Mesothelial cell of epicardium (in vitro differentiated cells): ENCODE measurements at regions not wholly inside any gene's neighbourhood (a gene's known extent, or its start where the extent isn't known, plus 50 kb on each side); places are given as distances from the start of the nearest gene placed in this dataset.
"Not testable (repeated sequence)": the region's sequence is repeated elsewhere in the genome, so short reads cannot be mapped to it uniquely, and the experiment has no call there.

ENCODE experiments used
- DNase-seq, 2 experiments: peaks; one replicate each; pipeline ENCODE4 v3.0.0; 2021; ENCODE audit warnings: low spot score in 2 of 2; ENCODE audit not compliant: unreplicated experiment in 2 of 2
- H3K27ac Mint-ChIP-seq: 2 replicates; pipeline ENCODE4 v1.8.0; 2021; ENCODE audit warnings: mixed read lengths
- H3K27me3 Mint-ChIP-seq: 2 replicates; pipeline ENCODE4 v1.8.0; 2021; ENCODE audit warnings: low read depth, mixed read lengths
- H3K36me3 Mint-ChIP-seq: 2 replicates; pipeline ENCODE4 v1.8.0; 2021; ENCODE audit warnings: mixed read lengths
- H3K4me1 Mint-ChIP-seq: 2 replicates; pipeline ENCODE4 v1.8.0; 2021; ENCODE audit warnings: mixed read lengths
- H3K4me3 Mint-ChIP-seq: 2 replicates; pipeline ENCODE4 v1.8.0; 2021; ENCODE audit warnings: mild to moderate bottlenecking, moderate library complexity, mixed read lengths
- H3K9me3 Mint-ChIP-seq: 2 replicates; pipeline ENCODE4 v1.8.0; 2021; ENCODE audit warnings: mixed read lengths
- CTCF ChIP-seq: fragments of 200-600 bp; sonication (generic); IDR thresholded peaks from one replicate; pipeline ENCODE4 v1.5.0; 2021; ENCODE audit warnings: antibody characterized with exemption; ENCODE audit not compliant: unreplicated experiment

DNA sequence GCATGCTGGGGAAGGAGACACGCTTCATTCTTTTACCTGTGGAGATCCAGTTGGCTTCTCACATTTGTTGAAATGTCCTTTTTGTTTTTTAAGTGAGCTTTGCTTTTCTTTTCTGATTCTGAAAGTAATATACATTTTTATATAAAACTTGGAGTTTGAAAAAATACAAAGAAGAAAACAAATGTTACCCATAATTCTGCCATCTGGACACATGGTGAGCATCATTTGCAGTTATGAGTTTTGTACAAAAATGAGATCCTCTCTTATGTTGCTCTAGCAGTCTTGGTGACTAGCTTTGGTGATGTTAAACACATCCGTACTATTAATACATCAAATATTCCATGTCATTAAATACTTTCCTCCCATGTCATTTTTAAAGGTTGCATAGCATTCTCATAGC lies 101.1 kb upstream of the OTOS start:
- DNase-seq: no peak
- Mint-ChIP-seq H3K27me3 (no peaks in the 10 kb centered on the region), H3K9me3 (peaks cover 5% of the 10 kb centered on the region), H3K4me1 (peaks cover 2% of the 10 kb centered on the region), H3K27ac (no peak overlapping the region), H3K4me3 (no peak overlapping the region), H3K36me3 (peaks cover 14% of the 10 kb centered on the region)
- TF ChIP-seq CTCF: no peak

GRCh38 chr2:240243049-240243448 lies 102.6 kb upstream of the OTOS start:
- not testable (repeated sequence) for DNase-seq, H3K9me3 Mint-ChIP-seq, H3K4me3 Mint-ChIP-seq, H3K27me3 Mint-ChIP-seq, H3K27ac Mint-ChIP-seq
- Mint-ChIP-seq H3K4me1 (peaks cover 12% of the 10 kb centered on the region), H3K36me3 (peaks cover 14% of the 10 kb centered on the region)

DNA sequence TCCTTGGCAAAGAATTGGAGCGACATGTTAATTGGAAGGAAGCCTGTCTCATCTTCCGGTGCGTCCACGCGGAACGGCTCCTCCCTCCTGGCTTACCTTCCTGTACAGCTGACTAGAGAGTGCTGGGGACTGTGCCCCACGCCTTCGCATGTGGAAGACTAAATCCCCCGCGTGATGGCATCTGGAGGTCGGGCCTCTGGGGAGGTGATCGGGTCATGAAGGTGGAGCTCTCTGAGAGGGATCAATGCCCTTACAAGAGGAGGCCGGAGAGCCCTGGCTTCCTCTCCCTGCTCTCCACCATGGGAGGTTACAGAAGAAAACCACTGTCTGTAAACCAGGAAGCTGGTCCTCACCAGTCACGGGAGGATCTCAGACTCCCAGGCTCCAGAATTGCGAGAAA lies 104.1 kb upstream of the OTOS start:
- Mint-ChIP-seq H3K4me3 (no peak overlapping the region), H3K27ac (peak overlapping the region; percentile 64), H3K27me3 (no peaks in the 10 kb centered on the region), H3K9me3 (no peaks in the 10 kb centered on the region), H3K36me3 (peaks cover 14% of the 10 kb centered on the region), H3K4me1 (peaks cover 25% of the 10 kb centered on the region)
- TF ChIP-seq CTCF: no peak
- no peak for DNase-seq

DNA sequence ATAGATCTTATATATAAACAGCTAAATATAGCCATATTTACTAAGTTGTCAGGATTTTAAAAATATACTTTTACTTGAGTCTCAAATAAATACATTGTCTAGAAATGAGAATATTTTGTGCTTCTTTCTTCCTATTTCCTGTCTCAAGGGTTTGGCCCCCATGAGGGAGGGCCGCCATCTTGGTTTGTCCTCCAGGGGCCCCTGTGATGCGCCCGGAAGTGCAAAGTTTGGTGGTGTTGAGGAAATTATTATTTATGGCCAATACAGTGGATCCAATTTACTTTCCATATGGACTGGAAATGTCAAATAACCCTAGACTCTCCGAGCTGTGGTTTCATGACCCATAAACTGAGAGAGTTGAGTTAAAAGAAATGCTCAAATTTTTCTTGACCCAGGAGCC lies 104.7 kb upstream of the OTOS start:
- Mint-ChIP-seq H3K27ac (peak overlapping the region; percentile 64), H3K4me1 (peaks cover 32% of the 10 kb centered on the region)

GRCh38 chr2:240245706-240246105 lies 105.2 kb upstream of the OTOS start:
- no peaks in the 10 kb centered on the region for H3K9me3 Mint-ChIP-seq
- H3K4me3 Mint-ChIP-seq: no peak overlapping the region
- no peaks in the 10 kb centered on the region for H3K27me3 Mint-ChIP-seq
- peaks cover 10% of the 10 kb centered on the region for H3K36me3 Mint-ChIP-seq
- H3K4me1 Mint-ChIP-seq: peaks cover 36% of the 10 kb centered on the region
- no peak for TF ChIP-seq CTCF
- DNase-seq: no peak
- H3K27ac Mint-ChIP-seq: peak overlapping the region; percentile 64

More for the DNA sequence above, 104.7 kb upstream of the OTOS start:
- Mint-ChIP-seq H3K4me3 (no peak overlapping the region), H3K27me3 (no peaks in the 10 kb centered on the region), H3K36me3 (peaks cover 14% of the 10 kb centered on the region), H3K9me3 (no peaks in the 10 kb centered on the region)
- DNase-seq: no peak
- TF ChIP-seq CTCF: no peak

- Mint-ChIP-seq H3K4me1 (peaks cover 36% of the 10 kb centered on the region), H3K9me3 (no peaks in the 10 kb centered on the region), H3K4me3 (no peak overlapping the region), H3K27me3 (no peaks in the 10 kb centered on the region), H3K27ac (no peak overlapping the region), H3K36me3 (peaks cover 5% of the 10 kb centered on the region)
- no peak for TF ChIP-seq CTCF
- no peak for DNase-seq
Observed at GRCh38 chr2:240246173-240246820, 105.8 kb upstream of the OTOS start.
